ENCODE measurements at regions not wholly inside any gene's neighbourhood (a gene's known extent, or its start where the extent isn't known, plus 50 kb on each side); places are given as distances from the start of the nearest gene placed in this dataset.

DNA sequence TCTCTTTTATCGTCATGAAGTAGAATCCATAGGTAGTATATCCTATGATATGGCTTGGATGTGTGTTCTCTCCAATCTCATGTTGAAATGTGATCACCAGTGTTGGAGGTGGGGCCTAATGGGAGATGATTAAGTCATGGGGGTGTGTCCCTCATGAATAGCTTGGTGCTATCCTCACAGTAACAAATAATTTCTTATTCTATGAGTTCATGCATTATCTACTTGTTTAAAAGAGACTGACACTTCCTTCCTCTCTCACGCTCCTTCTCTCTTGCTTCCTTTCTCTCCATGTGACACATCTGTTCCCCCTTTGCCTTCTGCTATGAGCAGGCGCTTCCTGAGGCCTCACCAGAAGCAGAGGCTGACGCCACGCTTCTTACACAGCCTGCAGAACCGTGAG, 165.6 kb downstream of the MREG start:
- FAIRE-seq (no peak), DNase-seq (ENCODE audit: low read depth in 1 of 2, low spot score in 2 of 2) (no peak)
- Histone ChIP-seq H3K4me3 (ENCODE audit: extremely low read depth in 1 of 4, insufficient read depth in 2 of 4, low read depth in 3 of 4, low read length in 4 of 4) (no peak overlapping the region), H3K14ac (ENCODE audit: insufficient read length) (no peak overlapping the region), H2BK12ac (ENCODE audit: low read depth, low read length) (no peak overlapping the region), H4K20me1 (replicated peaks in 1 of 2; ENCODE audit: control insufficient read depth in 1 of 2, insufficient read depth in 2 of 2, low read length in 2 of 2) (no peaks in the 10 kb centered on the region), H3K23me2 (ENCODE audit: low read depth, low read length) (no peaks in the 10 kb centered on the region), H3K9me3 (ENCODE audit: insufficient read depth in 2 of 2, low read depth in 1 of 2, low read length in 1 of 2) (no peaks in the 10 kb centered on the region), H3K23ac (ENCODE audit: insufficient read length) (no peak overlapping the region), H3K4ac (replicated peaks; ENCODE audit: insufficient read length, low read depth, low read length) (no peak overlapping the region), H3K27ac (ENCODE audit: low read depth, low read length) (no peak overlapping the region), H2AK5ac (ENCODE audit: low read depth, low read length) (no peak overlapping the region), H3K9ac (replicated peaks in 1 of 4; ENCODE audit: extremely low read depth in 1 of 4, low read depth in 3 of 4, low read length in 3 of 4) (no peak overlapping the region), H2BK15ac (ENCODE audit: low read length) (no peak overlapping the region), H3K27me3 (replicated peaks in 1 of 4; ENCODE audit: control insufficient read depth in 3 of 4, extremely low read depth in 1 of 4, insufficient read depth in 3 of 4, low read length in 3 of 4) (no peaks in the 10 kb centered on the region), H2BK20ac (ENCODE audit: low read length) (no peak overlapping the region), H3K4me1 (replicated peaks in 1 of 4; ENCODE audit: control insufficient read depth in 3 of 4, insufficient read depth in 4 of 4, low read length in 3 of 4) (no peaks in the 10 kb centered on the region), H3K36me3 (ENCODE audit: control insufficient read depth in 2 of 4, insufficient read depth in 4 of 4, low read length in 3 of 4) (no peaks in the 10 kb centered on the region; a peak in 1 of 8 replicates), H4K5ac (ENCODE audit: insufficient read length, low read depth, low read length) (no peak overlapping the region), H3K79me1 (ENCODE audit: low read depth, low read length) (no peaks in the 10 kb centered on the region), H4K8ac (ENCODE audit: extremely low read depth, insufficient read depth, low read length) (no peak overlapping the region), H3K56ac (replicated peaks; ENCODE audit: insufficient read length, low read depth, low read length) (no peak overlapping the region), H3K79me2 (ENCODE audit: control insufficient read depth in 1 of 2, insufficient read depth in 2 of 2, low read length in 2 of 2) (no peaks in the 10 kb centered on the region), H2BK5ac (ENCODE audit: low read depth, low read length) (no peak overlapping the region), H3K4me2 (ENCODE audit: insufficient read depth in 1 of 2, low read depth in 2 of 2, low read length in 2 of 2) (no peak overlapping the region), H2AFZ (ENCODE audit: low read length) (no peak overlapping the region), H4K91ac (replicated peaks; ENCODE audit: insufficient read length, low read length) (no peak overlapping the region), H3K18ac (ENCODE audit: extremely low read depth, low read length) (no peak overlapping the region), H2BK120ac (replicated peaks; ENCODE audit: low read depth, low read length) (no peak overlapping the region)
- ChIA-PET POLR2A (ENCODE audit: partially characterized antibody) (interaction anchor here (0.8 kb wide), 1 partner anchor 9 kb away, joined by 5 read pairs; no protein-coding TSS in a partner anchor), CTCF (ENCODE audit: partially characterized antibody) (interaction anchor here (1.3 kb wide), 1 partner anchor 8 kb away, joined by 3 read pairs; no protein-coding TSS in a partner anchor)
- WGBS, 2 experiments (ENCODE audit: extremely low coverage in 1 of 2, insufficient coverage in 1 of 2, insufficient read length in 1 of 2, insufficient replicate concordance in 2 of 2, low coverage in 1 of 2, low lambda C conversion rate in 2 of 2, missing lambda C conversion rate in 1 of 2): 90% methylated on average over 6 of the region's 6 CpGs; no CpG with 5 or more reads in 1 of the 2 experiments
- TF ChIP-seq RFX5 (IDR thresholded peaks at IDR 0.05; ENCODE audit: borderline replicate concordance, low read depth, low read length) (no peak), TAF1 (IDR thresholded peaks at IDR 0.05; ENCODE audit: low read depth, low read length) (no peak), CTBP2 (IDR thresholded peaks at IDR 0.05; ENCODE audit: borderline replicate concordance, insufficient read depth, insufficient read length, low read length) (no peak), CEBPB (IDR thresholded peaks at IDR 0.05; ENCODE audit: low read depth, low read length) (no peak), TEAD4 (IDR thresholded peaks at IDR 0.05; ENCODE audit: low read depth, low read length) (no peak), CBX5 (IDR thresholded peaks at IDR 0.05; ENCODE audit: low read depth, low read length) (no peak), TBP (IDR thresholded peaks at IDR 0.05; ENCODE audit: low read depth, low read length) (no peak), POLR2A (IDR thresholded peaks at IDR 0.05; ENCODE audit: control extremely low read depth in 1 of 2, low read depth in 2 of 2, low read length in 2 of 2) (no peak), MAFK (IDR thresholded peaks at IDR 0.05; ENCODE audit: low read depth, low read length) (no peak), SP2 (IDR thresholded peaks at IDR 0.05; ENCODE audit: low read length) (no peak), NANOG (IDR thresholded peaks at IDR 0.05; ENCODE audit: insufficient read depth, low read depth, low read length, poor library complexity, severe bottlenecking) (no peak)
- TF ChIP-seq, protein P1, sequence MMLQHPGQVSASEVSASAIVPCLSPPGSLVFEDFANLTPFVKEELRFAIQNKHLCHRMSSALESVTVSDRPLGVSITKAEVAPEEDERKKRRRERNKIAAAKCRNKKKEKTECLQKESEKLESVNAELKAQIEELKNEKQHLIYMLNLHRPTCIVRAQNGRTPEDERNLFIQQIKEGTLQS (IDR thresholded peaks at IDR 0.05; ENCODE audit: insufficient read depth, low read depth, low read length): no peak
- TF ChIP-seq, protein P2, sequence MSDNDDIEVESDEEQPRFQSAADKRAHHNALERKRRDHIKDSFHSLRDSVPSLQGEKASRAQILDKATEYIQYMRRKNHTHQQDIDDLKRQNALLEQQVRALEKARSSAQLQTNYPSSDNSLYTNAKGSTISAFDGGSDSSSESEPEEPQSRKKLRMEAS (IDR thresholded peaks at IDR 0.05): no peak

Measured in H1 (cell line).